ENCODE measurements at regions not wholly inside any gene's neighbourhood (a gene's known extent, or its start where the extent isn't known, plus 50 kb on each side); places are given as distances from the start of the nearest gene placed in this dataset.

- ChIA-PET CTCF (no interaction called here), RAD21 (ENCODE audit: unreplicated experiment) (no interaction called here), POLR2A (no interaction called here), SMC1A (ENCODE audit: uncharacterized antibody, unreplicated experiment) (interaction anchor here (0.7 kb wide), 1 partner anchor 29 kb away, joined by 3 read pairs; no protein-coding TSS in a partner anchor)
- no peak overlapping the region for H3K27ac ChIP-seq (ENCODE audit: control insufficient read depth, insufficient read depth)
- no peak for TF ChIP-seq ZNF217 (IDR thresholded peaks at IDR 0.05)
- TF ChIP-seq MEF2B (IDR thresholded peaks at IDR 0.05; ENCODE audit: partially characterized antibody, poor library complexity, severe bottlenecking), result no peak
- TF ChIP-seq MTA3 (IDR thresholded peaks at IDR 0.05; ENCODE audit: borderline replicate concordance, low read length), result no peak
- no peak for TF ChIP-seq SP1 (IDR thresholded peaks at IDR 0.05; ENCODE audit: low read depth, low read length)
- no peak for TF ChIP-seq REST (IDR thresholded peaks at IDR 0.05; ENCODE audit: low read depth, low read length)
- no peak for TF ChIP-seq HSF1 (IDR thresholded peaks at IDR 0.05; ENCODE audit: low read depth, low read length)
- TF ChIP-seq TCF7 (IDR thresholded peaks at IDR 0.05; ENCODE audit: borderline replicate concordance), result no peak
- TF ChIP-seq STAT3 (IDR thresholded peaks at IDR 0.05; ENCODE audit: low read depth, low read length), result no peak
- no peak for TF ChIP-seq SREBF2 (IDR thresholded peaks at IDR 0.05; ENCODE audit: low read length)
- TF ChIP-seq JUND (IDR thresholded peaks at IDR 0.05; ENCODE audit: low read depth, low read length), result no peak
- TF ChIP-seq IRF4 (IDR thresholded peaks at IDR 0.05; ENCODE audit: low read depth, low read length), result no peak
- no peak for TF ChIP-seq RFX5 (IDR thresholded peaks at IDR 0.05; ENCODE audit: low read depth, low read length)
- no peak for TF ChIP-seq HDGF (IDR thresholded peaks at IDR 0.05)
- no peak overlapping the region for H3K9ac ChIP-seq (ENCODE audit: control insufficient read depth, insufficient read depth, low read length)
- H3K36me3 ChIP-seq (ENCODE audit: control insufficient read depth in 2 of 2, insufficient read depth in 2 of 2, low read length in 1 of 2), result no peaks in the 10 kb centered on the region
- 2% methylated on average over 3 of the region's 3 CpGs for WGBS (ENCODE audit: insufficient coverage, insufficient replicate concordance, low lambda C conversion rate, missing lambda C conversion rate)
- intact Hi-C loops (cut with micrococcal nuclease; ENCODE audit: unreplicated experiment) (no loop called here), in situ Hi-C loops (cut with MboI) (no loop called here)
- no peaks in the 10 kb centered on the region for H3K4me1 ChIP-seq (ENCODE audit: control insufficient read depth, insufficient read depth, low read length)
- no peaks in the 10 kb centered on the region for H3K27me3 ChIP-seq (replicated peaks in 1 of 2; ENCODE audit: control insufficient read depth in 2 of 2, insufficient read depth in 2 of 2, low read length in 1 of 2)
- H2AFZ ChIP-seq (ENCODE audit: control insufficient read depth, low read depth, low read length), result no peak overlapping the region
- H4K20me1 ChIP-seq (ENCODE audit: control insufficient read depth, insufficient read depth), result no peaks in the 10 kb centered on the region
- BruUV-seq (replicated peaks), result no TSS peak
- FAIRE-seq (no peak), ATAC-seq (no peak), DNase-seq (ENCODE audit: low read depth, low spot score) (no peak)
- no peak overlapping the region for H3K4me2 ChIP-seq (ENCODE audit: control insufficient read depth, insufficient read depth)
- H3K79me2 ChIP-seq (ENCODE audit: control insufficient read depth, insufficient read depth, low read length), result no peaks in the 10 kb centered on the region
- H3K9me3 ChIP-seq (replicated peaks; ENCODE audit: control insufficient read depth, insufficient read depth, low read length), result no peaks in the 10 kb centered on the region
- H3K4me3 ChIP-seq, result no peak overlapping the region
These were observed 324.0 kb upstream of the NEGR1 start for GRCh38 chr1:72606216-72606810.
